ENCODE measurements at regions not wholly inside any gene's neighbourhood (a gene's known extent, or its start where the extent isn't known, plus 50 kb on each side); places are given as distances from the start of the nearest gene placed in this dataset.

GRCh38 chr5:33271606-33272005 is 169.2 kb upstream of the TARS1 start:
- 55 to 67% methylated on average over 1 of the region's 1 CpG for WGBS, 2 donors
- DNase-seq (ENCODE audit: low spot score in 2 of 2) = no peak
- TF ChIP-seq CTCF (IDR thresholded peaks at IDR 0.05) = no peak
- no peak for TF ChIP-seq POLR2A (IDR thresholded peaks at IDR 0.05)
- intact Hi-C loops (cut with DNase I; ENCODE audit: low total_unique reads) = no loop called here
- H3K4me3 ChIP-seq (ENCODE audit: low read depth, poor library complexity, severe bottlenecking) = no peak overlapping the region

- DNase-seq (ENCODE audit: low spot score in 2 of 2) = no peak
- 38 to 43% methylated on average over 3 of the region's 3 CpGs for WGBS, 2 donors
These were observed 168.5 kb upstream of the TARS1 start for GRCh38 chr5:33272288-33272687.

GRCh38 chr5:33273985-33274384 is 166.8 kb upstream of the TARS1 start:
- no peak for TF ChIP-seq POLR2A (IDR thresholded peaks at IDR 0.05)
- no peak for TF ChIP-seq CTCF (IDR thresholded peaks at IDR 0.05)
- intact Hi-C loops (cut with DNase I; ENCODE audit: low total_unique reads) = no loop called here
- DNase-seq (ENCODE audit: low spot score in 2 of 2) = no peak
- H3K4me3 ChIP-seq (ENCODE audit: low read depth, poor library complexity, severe bottlenecking) = no peak overlapping the region

More at GRCh38 chr5:33272288-33272687, 168.5 kb upstream of the TARS1 start:
- intact Hi-C loops (cut with DNase I; ENCODE audit: low total_unique reads) = no loop called here
- H3K4me3 ChIP-seq (ENCODE audit: low read depth, poor library complexity, severe bottlenecking) = no peak overlapping the region
- TF ChIP-seq POLR2A (IDR thresholded peaks at IDR 0.05) = no peak
- no peak for TF ChIP-seq CTCF (IDR thresholded peaks at IDR 0.05)

- intact Hi-C loops (cut with DNase I; ENCODE audit: low total_unique reads) = no loop called here
These were observed 165.4 kb upstream of the TARS1 start for GRCh38 chr5:33275391-33275790.

GRCh38 chr5:33275921-33276627 is 164.7 kb upstream of the TARS1 start:
- intact Hi-C loops (cut with DNase I; ENCODE audit: low total_unique reads) = no loop called here
- no peak for TF ChIP-seq CTCF (IDR thresholded peaks at IDR 0.05)
- TF ChIP-seq POLR2A (IDR thresholded peaks at IDR 0.05) = no peak
- no peak for DNase-seq (ENCODE audit: low spot score in 2 of 2)
- H3K4me3 ChIP-seq (ENCODE audit: low read depth, poor library complexity, severe bottlenecking) = no peak overlapping the region
- 56 to 62% methylated on average over 5 of the region's 5 CpGs for WGBS, 2 donors

More at GRCh38 chr5:33275391-33275790, 165.4 kb upstream of the TARS1 start:
- no peak for TF ChIP-seq CTCF (IDR thresholded peaks at IDR 0.05)
- no peak for DNase-seq (ENCODE audit: low spot score in 2 of 2)
- no peak overlapping the region for H3K4me3 ChIP-seq (ENCODE audit: low read depth, poor library complexity, severe bottlenecking)
- WGBS, 2 donors = 77 to 80% methylated on average over 3 of the region's 3 CpGs

- no peak for DNase-seq (ENCODE audit: low spot score in 2 of 2)
- 67 to 70% methylated on average over 2 of the region's 2 CpGs for WGBS, 2 donors
- no peak overlapping the region for H3K4me3 ChIP-seq (ENCODE audit: low read depth, poor library complexity, severe bottlenecking)
- TF ChIP-seq CTCF (IDR thresholded peaks at IDR 0.05) (no peak), POLR2A (IDR thresholded peaks at IDR 0.05) (no peak)
- intact Hi-C loops (cut with DNase I; ENCODE audit: low total_unique reads) = no loop called here
These were observed 164.2 kb upstream of the TARS1 start for GRCh38 chr5:33276628-33276950.

Measured in lower leg skin (tissue), 4 donors.